Left ventricle myocardium inferior (tissue), 1 donor: ENCODE measurements at regions not wholly inside any gene's neighbourhood (a gene's known extent, or its start where the extent isn't known, plus 50 kb on each side); places are given as distances from the start of the nearest gene placed in this dataset.

ENCODE experiments used
- DNase-seq: peaks from one replicate; pipeline ENCODE4 v3.0.0-alpha.2; 2020
- H3K27ac ChIP-seq: fragments of 200-600 bp; replicated peaks from 2 replicates; pipeline ENCODE4 v1.8.0; 2021
- H3K27me3 ChIP-seq: fragments of 200-600 bp; 2 replicates; pipeline ENCODE4 v1.8.0; 2021; ENCODE audit warnings: low read depth
- H3K36me3 ChIP-seq: fragments of 200-600 bp; 2 replicates; pipeline ENCODE4 v1.8.0; 2021
- H3K4me1 ChIP-seq: fragments of 200-600 bp; 2 replicates; pipeline ENCODE4 v1.8.0; 2021
- H3K4me3 ChIP-seq: fragments of 200-600 bp; 2 replicates; pipeline ENCODE4 v1.8.0; 2021; ENCODE audit warnings: mild to moderate bottlenecking, moderate library complexity
- H3K9me3 ChIP-seq: fragments of 200-600 bp; replicated peaks from 2 replicates; pipeline ENCODE4 v1.8.0; 2021
- intact Hi-C: fragments of 100-400 bp; cut with micrococcal nuclease; formaldehyde crosslinking; loops from one replicate; pipeline ENCODE4 v1.11.0; 2022
- TF ChIP-seq, protein P1 (sequence below): fragments of 200-600 bp; IDR thresholded peaks from 2 replicates; pipeline ENCODE4 v1.8.0; 2021; ENCODE audit warnings: antibody characterized with exemption, mild to moderate bottlenecking, borderline replicate concordance
- donor health status: DM: no; HTN: yes; CAD: no; lungs with severe emphysema.

DNA sequence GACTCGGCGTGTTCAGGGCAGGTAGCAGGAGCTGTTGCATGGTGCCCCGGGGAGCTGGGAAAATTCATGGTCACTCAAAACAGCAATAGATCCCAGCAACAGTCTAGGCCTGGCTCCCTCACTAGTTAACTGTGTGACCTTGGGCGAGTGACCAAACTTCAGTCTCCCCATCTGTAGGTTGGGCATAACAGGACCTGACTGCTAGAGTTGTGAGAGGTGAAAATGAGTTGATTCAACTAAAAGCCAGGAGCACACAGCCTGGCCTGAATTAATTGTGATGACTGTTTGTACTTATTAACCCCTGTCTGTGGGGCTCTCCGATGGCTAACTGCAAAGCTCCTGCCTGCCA is 306.9 kb downstream of the SOX9 start:
- no peak for DNase-seq
- TF ChIP-seq, protein P1, sequence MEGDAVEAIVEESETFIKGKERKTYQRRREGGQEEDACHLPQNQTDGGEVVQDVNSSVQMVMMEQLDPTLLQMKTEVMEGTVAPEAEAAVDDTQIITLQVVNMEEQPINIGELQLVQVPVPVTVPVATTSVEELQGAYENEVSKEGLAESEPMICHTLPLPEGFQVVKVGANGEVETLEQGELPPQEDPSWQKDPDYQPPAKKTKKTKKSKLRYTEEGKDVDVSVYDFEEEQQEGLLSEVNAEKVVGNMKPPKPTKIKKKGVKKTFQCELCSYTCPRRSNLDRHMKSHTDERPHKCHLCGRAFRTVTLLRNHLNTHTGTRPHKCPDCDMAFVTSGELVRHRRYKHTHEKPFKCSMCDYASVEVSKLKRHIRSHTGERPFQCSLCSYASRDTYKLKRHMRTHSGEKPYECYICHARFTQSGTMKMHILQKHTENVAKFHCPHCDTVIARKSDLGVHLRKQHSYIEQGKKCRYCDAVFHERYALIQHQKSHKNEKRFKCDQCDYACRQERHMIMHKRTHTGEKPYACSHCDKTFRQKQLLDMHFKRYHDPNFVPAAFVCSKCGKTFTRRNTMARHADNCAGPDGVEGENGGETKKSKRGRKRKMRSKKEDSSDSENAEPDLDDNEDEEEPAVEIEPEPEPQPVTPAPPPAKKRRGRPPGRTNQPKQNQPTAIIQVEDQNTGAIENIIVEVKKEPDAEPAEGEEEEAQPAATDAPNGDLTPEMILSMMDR = no peak
- intact Hi-C loops = no loop called here
- Histone ChIP-seq H3K36me3 (no peaks in the 10 kb centered on the region), H3K4me1 (peaks cover 1% of the 10 kb centered on the region), H3K9me3 (no peaks in the 10 kb centered on the region), H3K27ac (no peak overlapping the region), H3K27me3 (peaks cover 25% of the 10 kb centered on the region), H3K4me3 (no peak overlapping the region)

DNA sequence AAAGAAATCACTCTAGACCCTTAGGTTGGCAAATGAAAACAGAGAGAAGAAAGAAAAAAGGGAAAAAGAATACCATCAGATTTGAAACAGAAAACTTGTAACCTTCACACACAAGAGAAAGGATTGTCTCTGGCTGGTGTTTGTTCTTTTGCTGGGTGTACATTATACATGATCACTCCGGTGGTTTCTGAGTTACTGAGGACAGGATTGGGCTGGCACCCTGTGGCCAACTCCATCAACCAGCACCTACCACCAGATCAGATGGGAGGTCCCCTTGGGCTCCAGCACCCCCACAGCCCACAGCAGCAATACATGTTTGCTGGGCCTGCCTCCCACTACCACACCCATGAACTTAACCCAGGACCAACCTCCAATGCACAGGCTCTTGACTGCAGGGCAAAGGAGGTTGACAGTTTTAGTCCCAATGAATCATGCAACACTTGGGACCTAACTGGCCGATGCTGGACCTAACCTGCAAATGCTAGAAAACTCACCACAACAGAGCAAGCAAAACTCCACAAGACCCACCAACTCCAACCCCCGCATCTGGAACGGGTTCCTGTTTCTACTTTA is 308.3 kb downstream of the SOX9 start:
- intact Hi-C loops = no loop called here
- DNase-seq = no peak
- no peaks in the 10 kb centered on the region for H3K36me3 ChIP-seq
- no peak overlapping the region for H3K27ac ChIP-seq
- H3K4me3 ChIP-seq = no peak overlapping the region
- TF ChIP-seq, protein P1 = no peak
- peaks cover 29% of the 10 kb centered on the region for H3K27me3 ChIP-seq
- no peaks in the 10 kb centered on the region for H3K4me1 ChIP-seq
- H3K9me3 ChIP-seq = no peaks in the 10 kb centered on the region

DNA sequence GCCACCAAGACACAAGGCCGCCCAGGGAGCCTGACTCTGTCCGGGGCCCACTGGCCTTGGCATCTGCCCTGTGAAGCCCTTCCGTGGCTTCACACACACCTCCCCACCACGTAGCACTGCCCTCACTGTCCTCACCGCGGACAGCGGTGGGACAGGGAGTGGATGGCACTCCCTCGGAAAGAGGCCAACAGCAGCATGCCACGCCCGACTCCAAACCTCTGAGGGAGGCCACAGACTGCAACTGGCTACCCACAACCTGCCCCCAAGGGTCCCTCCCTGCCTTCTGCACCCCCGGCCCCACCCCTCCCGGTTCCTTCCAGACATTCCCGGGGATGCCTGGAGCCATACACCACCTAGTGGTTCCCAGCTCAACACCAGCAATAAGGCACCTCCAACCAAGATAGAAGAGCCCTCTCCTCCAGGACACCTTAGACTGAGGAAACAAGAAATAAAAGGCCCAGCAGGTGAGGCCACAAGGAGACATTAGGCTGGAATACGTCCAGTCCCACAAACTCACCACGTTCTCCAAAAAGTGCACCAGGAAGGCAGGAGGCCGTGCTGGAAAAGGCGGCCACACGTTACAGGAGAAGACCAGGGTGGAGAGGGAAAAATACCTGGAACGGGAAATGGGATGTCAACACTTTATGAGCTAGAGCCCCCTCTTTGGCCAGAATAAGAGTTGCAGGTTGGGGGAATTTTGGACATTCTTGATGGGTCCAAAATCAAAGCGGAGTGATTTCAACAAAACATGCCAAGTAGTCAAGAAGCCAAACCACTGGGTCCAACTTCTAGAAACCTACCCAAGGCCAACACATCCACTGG is 310.0 kb downstream of the SOX9 start:
- H3K9me3 ChIP-seq = no peaks in the 10 kb centered on the region
- TF ChIP-seq, protein P1 = no peak
- H3K36me3 ChIP-seq = no peaks in the 10 kb centered on the region
- intact Hi-C loops = no loop called here
- H3K4me3 ChIP-seq = no peak overlapping the region
- no peaks in the 10 kb centered on the region for H3K4me1 ChIP-seq
- DNase-seq = no peak
- peaks cover 40% of the 10 kb centered on the region for H3K27me3 ChIP-seq
- no peak overlapping the region for H3K27ac ChIP-seq

DNA sequence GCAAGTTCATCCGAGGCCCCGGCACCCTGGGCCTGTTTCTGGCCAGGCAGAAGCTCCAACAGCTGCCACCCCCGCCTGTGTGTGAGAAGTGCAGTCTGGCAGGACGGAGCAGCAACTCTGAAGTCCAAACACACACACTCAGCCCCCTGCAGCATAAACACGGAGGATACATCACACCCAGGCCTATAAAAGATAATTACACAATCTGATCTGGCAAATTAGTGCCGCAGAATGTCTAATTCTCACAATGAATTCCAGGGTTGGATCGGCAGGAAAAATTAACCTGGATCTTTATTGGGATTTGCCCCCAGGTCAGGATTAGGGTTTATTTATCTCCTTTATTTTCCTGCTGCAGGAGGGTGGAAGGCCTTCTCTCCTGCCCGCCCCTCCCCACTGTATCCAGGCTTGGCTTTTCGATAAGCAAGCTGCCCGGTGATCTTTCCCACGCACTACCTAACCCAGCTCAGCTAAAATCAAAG is 311.4 kb downstream of the SOX9 start:
- H3K27ac ChIP-seq = no peak overlapping the region
- H3K9me3 ChIP-seq = no peaks in the 10 kb centered on the region
- H3K36me3 ChIP-seq = no peaks in the 10 kb centered on the region
- H3K4me1 ChIP-seq = no peaks in the 10 kb centered on the region
- DNase-seq = no peak
- H3K4me3 ChIP-seq = no peak overlapping the region
- H3K27me3 ChIP-seq = peaks cover 46% of the 10 kb centered on the region
- TF ChIP-seq, protein P1 = no peak
- intact Hi-C loops = no loop called here

DNA sequence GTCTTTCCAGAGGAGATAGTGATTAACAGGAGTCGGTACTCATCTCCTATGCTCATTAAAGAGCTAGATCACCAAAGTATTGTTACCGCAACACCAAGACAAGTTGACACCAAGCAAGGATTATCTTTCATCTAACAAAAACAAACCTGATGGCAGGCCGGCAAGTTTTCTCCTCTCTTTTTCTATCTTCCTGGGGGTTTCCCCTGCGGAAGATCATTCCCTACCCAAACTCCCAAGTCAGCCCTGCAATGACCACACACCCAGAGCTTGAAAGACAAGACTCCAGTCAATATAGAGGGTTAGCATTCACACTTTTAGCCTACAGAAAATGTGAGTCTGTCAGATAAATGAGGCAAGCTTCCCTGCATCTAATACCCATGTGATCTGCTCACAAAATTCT is 312.1 kb downstream of the SOX9 start:
- Histone ChIP-seq H3K4me3 (no peak overlapping the region), H3K4me1 (no peaks in the 10 kb centered on the region), H3K27me3 (peaks cover 46% of the 10 kb centered on the region), H3K27ac (no peak overlapping the region), H3K9me3 (no peaks in the 10 kb centered on the region), H3K36me3 (no peaks in the 10 kb centered on the region)
- TF ChIP-seq, protein P1 = no peak
- no peak for DNase-seq
- intact Hi-C loops = no loop called here
